GM13977 (cell line): ENCODE measurements at regions not wholly inside any gene's neighbourhood (a gene's known extent, or its start where the extent isn't known, plus 50 kb on each side); places are given as distances from the start of the nearest gene placed in this dataset.

ENCODE experiments used
- DNase-seq: peaks from one replicate; pipeline ENCODE4 v3.0.0; 2012; ENCODE audit warnings: low spot score
- in situ Hi-C: fragments of 300-500 bp; cut with MboI; formaldehyde crosslinking; loops from one replicate; pipeline ENCODE4 v1.12.0; 2022; ENCODE audit warnings: low sequenced_read_pairs, low pct_unique_long_range_greater_than_20kb, mixed read lengths, inconsistent platforms; ENCODE audit not compliant: unreplicated experiment
- TF ChIP-seq, protein P1 (sequence below): IDR thresholded peaks from 2 replicates; pipeline ENCODE4 v1.5.1; 2012; ENCODE audit warnings: mild to moderate bottlenecking, control low read depth; ENCODE audit not compliant: insufficient read depth; ENCODE audit errors: extremely low read depth, missing control alignments

DNA sequence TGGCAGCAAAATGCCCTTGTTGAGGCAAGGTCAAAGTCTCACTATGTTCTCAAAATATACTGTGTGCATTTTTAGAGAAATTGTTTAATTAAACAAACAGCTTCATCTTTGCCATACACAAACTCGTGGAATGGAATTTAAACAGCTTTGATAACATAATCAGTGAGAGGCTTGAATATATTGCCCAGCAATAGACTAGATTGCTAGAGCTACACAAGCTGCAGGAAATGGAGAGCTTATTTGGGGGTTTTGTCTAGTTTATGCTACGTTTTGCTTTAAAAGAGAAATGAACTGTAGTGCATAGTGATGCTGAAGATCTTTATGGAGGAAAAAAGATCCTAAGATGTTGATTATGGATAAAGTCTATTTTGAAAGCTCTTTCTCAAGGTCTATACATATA, 166.8 kb upstream of the HMCN1 start:
- in situ Hi-C loops, result no loop called here
- DNase-seq, result no peak
- TF ChIP-seq, protein P1, sequence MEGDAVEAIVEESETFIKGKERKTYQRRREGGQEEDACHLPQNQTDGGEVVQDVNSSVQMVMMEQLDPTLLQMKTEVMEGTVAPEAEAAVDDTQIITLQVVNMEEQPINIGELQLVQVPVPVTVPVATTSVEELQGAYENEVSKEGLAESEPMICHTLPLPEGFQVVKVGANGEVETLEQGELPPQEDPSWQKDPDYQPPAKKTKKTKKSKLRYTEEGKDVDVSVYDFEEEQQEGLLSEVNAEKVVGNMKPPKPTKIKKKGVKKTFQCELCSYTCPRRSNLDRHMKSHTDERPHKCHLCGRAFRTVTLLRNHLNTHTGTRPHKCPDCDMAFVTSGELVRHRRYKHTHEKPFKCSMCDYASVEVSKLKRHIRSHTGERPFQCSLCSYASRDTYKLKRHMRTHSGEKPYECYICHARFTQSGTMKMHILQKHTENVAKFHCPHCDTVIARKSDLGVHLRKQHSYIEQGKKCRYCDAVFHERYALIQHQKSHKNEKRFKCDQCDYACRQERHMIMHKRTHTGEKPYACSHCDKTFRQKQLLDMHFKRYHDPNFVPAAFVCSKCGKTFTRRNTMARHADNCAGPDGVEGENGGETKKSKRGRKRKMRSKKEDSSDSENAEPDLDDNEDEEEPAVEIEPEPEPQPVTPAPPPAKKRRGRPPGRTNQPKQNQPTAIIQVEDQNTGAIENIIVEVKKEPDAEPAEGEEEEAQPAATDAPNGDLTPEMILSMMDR, result no peak

DNA sequence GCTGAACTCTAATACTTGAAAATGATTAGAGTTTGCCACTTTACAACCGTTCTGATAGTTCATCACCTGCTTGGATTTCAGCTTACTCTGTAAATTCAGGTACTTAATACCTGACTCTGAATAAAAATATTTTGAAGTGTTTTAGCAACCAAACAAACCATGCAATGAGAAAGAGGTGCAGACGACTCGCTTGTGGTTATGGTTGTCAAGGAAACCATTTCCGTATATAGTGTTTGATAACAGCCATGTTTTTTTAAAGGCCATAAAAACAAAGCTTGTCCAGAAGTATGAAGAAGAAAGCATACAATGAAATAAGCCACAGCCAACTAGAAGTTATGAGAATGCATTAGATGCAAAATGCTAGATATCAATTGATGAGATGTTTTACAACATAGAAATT, 167.2 kb upstream of the HMCN1 start:
- TF ChIP-seq, protein P1, result no peak
- peak; percentile 32 for DNase-seq
- in situ Hi-C loops, result no loop called here

DNA sequence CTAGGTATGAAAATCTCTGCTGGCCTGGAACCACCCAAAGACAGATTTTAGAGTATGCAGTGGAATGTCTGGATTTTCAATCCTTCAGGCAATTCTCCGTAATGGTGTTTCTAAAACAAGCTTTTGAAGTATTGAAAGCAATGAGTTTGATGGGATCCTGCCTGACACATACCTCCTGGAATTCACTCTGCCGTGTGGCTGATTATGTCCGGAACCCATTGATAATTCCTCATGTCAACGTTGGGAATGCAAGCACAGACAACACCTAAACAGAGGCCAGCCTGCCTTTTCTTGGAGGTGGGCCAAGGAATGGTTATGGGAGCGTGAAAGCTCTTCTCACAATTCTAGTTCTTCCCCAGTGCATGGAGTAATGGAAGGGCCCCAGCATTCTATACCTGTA, 168.9 kb upstream of the HMCN1 start:
- TF ChIP-seq, protein P1, result no peak
- DNase-seq, result no peak
- in situ Hi-C loops, result no loop called here

DNA sequence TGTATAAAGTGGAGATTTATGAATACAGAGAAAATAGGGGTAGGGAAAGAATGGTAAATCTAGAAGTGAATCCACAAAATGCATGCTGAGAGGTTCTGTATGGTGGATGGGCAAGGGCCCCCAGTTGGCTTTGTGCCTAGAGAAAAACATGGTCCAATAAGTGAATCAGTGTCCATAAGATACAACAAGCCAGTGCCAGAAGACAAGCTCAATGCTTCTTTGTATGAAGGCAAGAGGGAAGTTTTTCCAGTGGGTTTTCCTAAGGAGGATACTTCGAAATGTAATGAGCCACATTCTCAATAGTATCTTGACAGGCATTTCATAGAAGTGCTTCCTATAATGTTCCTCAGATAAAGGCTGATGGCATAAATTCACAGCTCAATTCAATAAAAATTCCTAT, 169.4 kb upstream of the HMCN1 start:
- DNase-seq, result no peak
- TF ChIP-seq, protein P1, result no peak
- in situ Hi-C loops, result no loop called here

DNA sequence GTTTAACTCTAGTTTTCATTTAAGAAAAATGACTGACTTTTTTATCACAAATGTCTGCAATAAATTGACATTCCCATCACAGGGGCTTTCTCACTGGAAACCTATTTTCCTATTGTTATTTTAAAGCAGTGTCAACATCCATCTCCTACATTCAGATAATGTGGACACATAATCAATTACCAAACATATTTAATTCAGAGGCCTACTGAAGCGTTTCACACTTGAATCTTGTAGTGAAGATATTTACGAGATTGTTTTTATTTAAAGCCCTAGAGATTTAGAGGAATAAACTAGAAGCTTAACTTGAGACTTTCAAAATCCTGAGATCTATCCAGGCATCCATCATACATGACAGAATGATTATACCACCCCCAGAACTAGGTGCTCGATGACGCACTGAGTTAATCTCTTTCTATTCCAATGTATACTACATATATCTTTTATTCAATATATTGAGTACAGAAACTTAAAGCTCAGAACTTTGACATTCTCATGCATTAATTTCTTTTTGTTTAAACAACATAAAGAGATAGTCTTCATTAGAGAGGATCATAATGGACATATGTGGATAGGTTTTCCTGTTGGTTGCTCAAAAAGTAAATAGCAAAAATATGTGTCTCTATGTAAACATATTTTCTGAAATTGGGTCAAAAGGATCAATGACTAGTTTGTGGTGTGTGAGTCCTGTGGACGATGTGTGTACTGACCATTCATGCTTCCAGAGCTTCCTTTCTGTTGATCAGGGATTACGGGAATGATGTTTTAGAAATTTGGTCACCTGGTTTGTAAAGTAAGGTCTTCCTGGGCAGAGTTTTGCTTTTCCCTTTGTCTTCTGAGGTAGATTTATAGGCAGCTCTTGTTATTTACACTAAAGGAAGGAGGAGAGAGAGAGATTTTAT, 171.5 kb upstream of the HMCN1 start:
- no peak for DNase-seq
- TF ChIP-seq, protein P1, result no peak
- in situ Hi-C loops, result no loop called here

DNA sequence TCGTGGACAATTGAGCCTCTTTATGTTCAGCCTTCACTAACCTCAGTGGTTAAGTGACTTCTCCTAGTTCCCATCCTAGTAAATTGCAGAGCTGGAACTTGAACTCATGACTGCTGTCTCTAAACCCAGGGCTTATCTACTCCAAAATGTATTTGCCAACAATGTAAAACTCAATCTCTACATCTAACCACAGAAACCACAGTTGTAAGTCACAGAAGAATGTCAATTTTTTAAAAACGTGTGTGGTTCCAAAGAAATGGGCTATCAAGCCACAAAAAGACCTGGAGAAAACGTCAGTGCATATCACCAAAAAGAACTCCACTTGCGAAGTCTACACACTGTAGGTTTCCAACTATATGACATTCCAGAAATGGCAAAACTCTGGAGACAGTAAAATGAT, 172.6 kb upstream of the HMCN1 start:
- DNase-seq, result no peak
- in situ Hi-C loops, result no loop called here
- TF ChIP-seq, protein P1, result no peak
